ENCODE measurements at regions not wholly inside any gene's neighbourhood (a gene's known extent, or its start where the extent isn't known, plus 50 kb on each side); places are given as distances from the start of the nearest gene placed in this dataset.

GRCh38 chrX:55169782-55170181 lies 50.4 kb upstream of the PAGE5 start (continued):
- TF ChIP-seq HDAC2 (IDR thresholded peaks at IDR 0.05) = no peak

All from A549 (cell line).